ENCODE measurements at regions not wholly inside any gene's neighbourhood (a gene's known extent, or its start where the extent isn't known, plus 50 kb on each side); places are given as distances from the start of the nearest gene placed in this dataset.
A peak's percentile ranks its signal among the peaks of the same experiment; 100 is the strongest.

GRCh38 chr1:58919959-58920321 is 136.1 kb upstream of the JUN start:
- no peak for DNase-seq (ENCODE audit: low spot score in 2 of 2)
- no peak overlapping the region for H3K27ac ChIP-seq
- H3K9me3 ChIP-seq = peaks cover 0 to 5% of the 10 kb centered on the region in 2 donors
- no peaks in the 10 kb centered on the region for H3K36me3 ChIP-seq
- no peak overlapping the region for H3K4me3 ChIP-seq
- H3K27me3 ChIP-seq = no peaks in the 10 kb centered on the region
- intact Hi-C loops (cut with DNase I) = no loop called here
- H3K4me1 ChIP-seq = no peaks in the 10 kb centered on the region
- TF ChIP-seq, protein P1, sequence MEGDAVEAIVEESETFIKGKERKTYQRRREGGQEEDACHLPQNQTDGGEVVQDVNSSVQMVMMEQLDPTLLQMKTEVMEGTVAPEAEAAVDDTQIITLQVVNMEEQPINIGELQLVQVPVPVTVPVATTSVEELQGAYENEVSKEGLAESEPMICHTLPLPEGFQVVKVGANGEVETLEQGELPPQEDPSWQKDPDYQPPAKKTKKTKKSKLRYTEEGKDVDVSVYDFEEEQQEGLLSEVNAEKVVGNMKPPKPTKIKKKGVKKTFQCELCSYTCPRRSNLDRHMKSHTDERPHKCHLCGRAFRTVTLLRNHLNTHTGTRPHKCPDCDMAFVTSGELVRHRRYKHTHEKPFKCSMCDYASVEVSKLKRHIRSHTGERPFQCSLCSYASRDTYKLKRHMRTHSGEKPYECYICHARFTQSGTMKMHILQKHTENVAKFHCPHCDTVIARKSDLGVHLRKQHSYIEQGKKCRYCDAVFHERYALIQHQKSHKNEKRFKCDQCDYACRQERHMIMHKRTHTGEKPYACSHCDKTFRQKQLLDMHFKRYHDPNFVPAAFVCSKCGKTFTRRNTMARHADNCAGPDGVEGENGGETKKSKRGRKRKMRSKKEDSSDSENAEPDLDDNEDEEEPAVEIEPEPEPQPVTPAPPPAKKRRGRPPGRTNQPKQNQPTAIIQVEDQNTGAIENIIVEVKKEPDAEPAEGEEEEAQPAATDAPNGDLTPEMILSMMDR (IDR thresholded peaks at IDR 0.05) = no peak

DNA sequence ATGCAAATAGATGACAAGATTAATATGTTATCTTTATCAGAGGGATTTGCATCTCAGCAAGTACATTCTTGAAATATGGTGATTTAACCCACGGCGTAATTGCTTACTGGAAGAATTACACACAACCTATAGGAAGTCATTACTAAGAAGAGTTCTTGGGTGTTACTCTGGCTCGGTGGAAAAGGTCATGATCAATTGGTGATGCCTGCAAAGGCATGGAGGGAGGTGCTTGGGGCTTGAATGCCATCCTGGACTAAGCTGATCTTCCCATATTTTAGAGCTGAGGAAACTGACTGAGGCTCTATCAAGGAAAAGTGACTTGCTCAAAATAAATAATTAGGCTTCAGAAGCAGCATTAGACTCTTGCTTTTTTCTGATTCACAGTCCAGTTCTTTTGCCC is 137.5 kb upstream of the JUN start:
- H3K27ac ChIP-seq = no peak overlapping the region
- no peaks in the 10 kb centered on the region for H3K27me3 ChIP-seq
- no peaks in the 10 kb centered on the region for H3K36me3 ChIP-seq
- no peaks in the 10 kb centered on the region for H3K9me3 ChIP-seq
- no peak for DNase-seq (ENCODE audit: low spot score in 2 of 2)
- intact Hi-C loops (cut with DNase I) = no loop called here
- TF ChIP-seq, protein P1 (IDR thresholded peaks at IDR 0.05) = no peak
- H3K4me1 ChIP-seq = no peaks in the 10 kb centered on the region
- H3K4me3 ChIP-seq = no peak overlapping the region

DNA sequence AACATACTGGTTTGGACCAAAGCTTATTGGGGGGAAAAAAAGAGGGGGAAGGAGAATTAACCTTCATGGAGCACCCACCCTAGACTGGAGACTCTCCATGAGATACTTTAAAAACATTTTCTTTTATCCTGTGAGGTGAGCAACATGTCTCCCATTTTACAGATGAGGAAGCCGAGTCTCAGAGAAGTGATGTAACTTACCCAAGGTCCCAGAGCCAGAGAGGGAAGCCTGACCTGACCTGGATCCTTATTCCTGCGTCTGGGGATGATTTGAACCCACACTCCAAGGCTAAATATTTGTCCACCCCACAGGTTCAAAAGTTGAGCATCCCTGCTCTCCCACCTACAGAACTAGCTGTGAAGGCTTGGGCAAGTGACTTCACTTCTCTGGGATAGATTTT is 137.9 kb upstream of the JUN start:
- Histone ChIP-seq H3K27ac (no peak overlapping the region), H3K4me3 (no peak overlapping the region), H3K9me3 (no peaks in the 10 kb centered on the region), H3K36me3 (no peaks in the 10 kb centered on the region), H3K4me1 (no peaks in the 10 kb centered on the region), H3K27me3 (no peaks in the 10 kb centered on the region)
- no peak for DNase-seq (ENCODE audit: low spot score in 2 of 2)
- TF ChIP-seq, protein P1 (IDR thresholded peaks at IDR 0.05) = no peak
- intact Hi-C loops (cut with DNase I) = no loop called here

DNA sequence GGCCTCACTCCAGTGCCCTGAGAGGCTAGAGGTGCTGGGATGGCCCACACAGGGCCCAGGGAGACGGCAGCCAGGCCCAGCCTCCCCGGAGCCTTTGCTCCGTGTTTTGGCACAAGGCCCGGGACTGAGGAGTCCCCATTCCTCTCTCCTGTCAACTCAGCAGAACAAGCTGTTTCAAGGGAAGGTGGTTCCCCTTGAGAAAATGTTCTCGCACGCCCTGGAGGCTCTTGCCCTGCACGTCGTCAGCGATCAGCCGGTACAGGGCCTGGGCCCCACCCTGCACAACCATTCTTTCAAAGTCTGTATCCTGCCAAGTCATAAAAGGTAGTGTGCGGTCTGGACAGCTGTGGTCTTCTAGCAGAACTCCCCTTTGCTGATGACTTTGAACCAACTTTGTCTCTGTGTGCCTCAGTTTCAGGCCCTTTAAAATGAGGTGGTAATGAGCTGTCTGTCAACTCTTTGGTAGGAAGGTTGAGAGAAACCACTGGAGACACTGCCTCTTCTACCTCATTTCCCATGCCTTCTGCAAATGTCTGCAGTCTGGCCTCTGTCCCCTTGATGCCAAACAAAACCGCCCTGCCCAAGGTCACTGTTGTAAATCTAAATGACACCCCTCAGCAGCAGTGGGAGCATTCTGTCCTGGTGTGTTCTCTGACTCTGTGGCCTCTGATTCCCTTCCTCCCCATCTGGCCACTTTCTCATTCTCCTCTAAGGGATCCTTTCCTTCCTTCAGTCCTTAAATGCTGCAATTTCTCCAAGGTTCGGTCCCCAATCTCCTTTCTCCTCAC is 138.6 kb upstream of the JUN start:
- H3K27ac ChIP-seq = no peak overlapping the region
- no peaks in the 10 kb centered on the region for H3K36me3 ChIP-seq
- no peaks in the 10 kb centered on the region for H3K27me3 ChIP-seq
- intact Hi-C loops (cut with DNase I) = no loop called here
- TF ChIP-seq, protein P1 (IDR thresholded peaks at IDR 0.05) = no peak
- no peak overlapping the region for H3K4me3 ChIP-seq
- no peaks in the 10 kb centered on the region for H3K4me1 ChIP-seq
- H3K9me3 ChIP-seq = no peaks in the 10 kb centered on the region
- DNase-seq (ENCODE audit: low spot score in 2 of 2) = peak in 1 of 2 donors; percentile 22

DNA sequence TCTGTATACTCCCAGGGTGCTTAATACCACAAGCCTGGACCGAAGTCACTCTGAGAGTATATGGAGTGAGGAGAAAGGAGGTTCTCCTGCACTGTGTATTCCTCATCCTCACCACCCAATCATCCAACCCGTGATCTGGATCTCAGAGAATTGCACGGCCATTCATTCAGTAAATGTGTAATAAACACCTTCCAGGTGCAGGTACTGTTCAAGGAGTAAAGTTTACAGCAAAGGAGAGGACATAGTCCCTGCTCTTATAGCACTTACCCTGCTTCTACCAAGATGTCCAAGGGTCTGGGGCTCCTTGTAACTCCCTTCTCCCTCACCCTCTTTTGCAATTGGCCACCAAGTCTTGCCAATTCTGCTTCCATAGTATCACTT is 139.2 kb upstream of the JUN start:
- TF ChIP-seq, protein P1 (IDR thresholded peaks at IDR 0.05) = no peak
- H3K36me3 ChIP-seq = no peaks in the 10 kb centered on the region
- no peaks in the 10 kb centered on the region for H3K9me3 ChIP-seq
- H3K4me3 ChIP-seq = no peak overlapping the region
- H3K27ac ChIP-seq = no peak overlapping the region
- H3K27me3 ChIP-seq = no peaks in the 10 kb centered on the region
- intact Hi-C loops (cut with DNase I) = no loop called here
- no peaks in the 10 kb centered on the region for H3K4me1 ChIP-seq
- no peak for DNase-seq (ENCODE audit: low spot score in 2 of 2)

Data from ascending aorta (tissue), 2 donors.